Fibroblast of the aortic adventitia (primary cell): ENCODE measurements at regions not wholly inside any gene's neighbourhood (a gene's known extent, or its start where the extent isn't known, plus 50 kb on each side); places are given as distances from the start of the nearest gene placed in this dataset.
A peak's percentile ranks its signal among the peaks of the same experiment; 100 is the strongest.
"Not testable (repeated sequence)": the region's sequence is repeated elsewhere in the genome, so short reads cannot be mapped to it uniquely, and the experiment has no call there.

Experiments
- DNase-seq: peaks from one replicate; pipeline ENCODE4 v3.0.0-alpha.2; 2010; ENCODE audit warnings: low read depth
- H3K4me3 ChIP-seq: 2 replicates; pipeline ENCODE4 v1.5.1; 2011; ENCODE audit warnings: low read depth, mild to moderate bottlenecking, control low read depth, low read length, moderate library complexity
- CTCF ChIP-seq: IDR thresholded peaks from 2 replicates; pipeline ENCODE4 v1.5.1; 2011; ENCODE audit warnings: mild to moderate bottlenecking, low read length, control low read depth, inconsistent platforms; ENCODE audit not compliant: insufficient read depth

GRCh38 chr4:77293426-77293825 lies 136.4 kb downstream of the CCNG2 start:
- no peak for TF ChIP-seq CTCF
- H3K4me3 ChIP-seq, result no peak overlapping the region
- DNase-seq, result no peak

- not testable (repeated sequence) for DNase-seq, H3K4me3 ChIP-seq
Measured at GRCh38 chr4:77300996-77301395, 144.0 kb downstream of the CCNG2 start.

- no peak overlapping the region for H3K4me3 ChIP-seq
- TF ChIP-seq CTCF, result no peak
Measured at GRCh38 chr4:77305766-77306165, 148.8 kb downstream of the CCNG2 start.

GRCh38 chr4:77306496-77306895 lies 149.5 kb downstream of the CCNG2 start:
- TF ChIP-seq CTCF, result no peak
- no peak overlapping the region for H3K4me3 ChIP-seq
- DNase-seq, result no peak

More at GRCh38 chr4:77305766-77306165, 148.8 kb downstream of the CCNG2 start:
- no peak for DNase-seq

GRCh38 chr4:77308843-77309242 lies 151.8 kb downstream of the CCNG2 start:
- peak; percentile 50 for TF ChIP-seq CTCF
- no peak overlapping the region for H3K4me3 ChIP-seq
- peak; percentile 32 for DNase-seq

GRCh38 chr4:77309496-77309895 lies 152.5 kb downstream of the CCNG2 start:
- no peak overlapping the region for H3K4me3 ChIP-seq
- no peak for DNase-seq
- TF ChIP-seq CTCF, result no peak

- TF ChIP-seq CTCF, result no peak
- no peak overlapping the region for H3K4me3 ChIP-seq
- no peak for DNase-seq
Measured at GRCh38 chr4:77310931-77311330, 153.9 kb downstream of the CCNG2 start.
